ENCODE measurements at regions not wholly inside any gene's neighbourhood (a gene's known extent, or its start where the extent isn't known, plus 50 kb on each side); places are given as distances from the start of the nearest gene placed in this dataset.

- H2BK15ac ChIP-seq (ENCODE audit: low read depth, low read length), result no peak overlapping the region
- WGBS (ENCODE audit: extremely low coverage, insufficient read length, low lambda C conversion rate), result no CpG with 5 or more reads among the region's 11 CpGs
- DNase-seq, result no peak
- no peak overlapping the region for H3K4ac ChIP-seq (ENCODE audit: low read depth, low read length)
- H3K9ac ChIP-seq (ENCODE audit: extremely low read depth, insufficient read length, low read length), result no peak overlapping the region
- no peaks in the 10 kb centered on the region for H3K9me3 ChIP-seq (ENCODE audit: control insufficient read depth, low read depth, low read length)
- H3K4me1 ChIP-seq (ENCODE audit: insufficient read depth, low read length), result no peaks in the 10 kb centered on the region
- no peak overlapping the region for H3K23ac ChIP-seq (ENCODE audit: insufficient read length, low read depth, low read length)
- H2BK20ac ChIP-seq (ENCODE audit: low read depth, low read length, poor library complexity, severe bottlenecking), result no peak overlapping the region
- Mint-ChIP-seq H3K27me3 (ENCODE audit: low read depth) (no peaks in the 10 kb centered on the region), H3K4me3 (no peak overlapping the region), H3K4me1 (peaks cover 3 to 16% of the 10 kb centered on the region in 2 experiments), H3K36me3 (ENCODE audit: insufficient read depth in 1 of 3, low read depth in 3 of 3) (no peaks in the 10 kb centered on the region), H3K9me3 (no peaks in the 10 kb centered on the region), H3K27ac (0 out of 7 replicates have a peak overlapping the region, but pooled peaks of 1 of the 3 experiments have one; percentile 50)
- no peak overlapping the region for H3K56ac ChIP-seq (ENCODE audit: insufficient read length, low read depth, low read length)
- no peak overlapping the region for H2BK120ac ChIP-seq (ENCODE audit: low read depth, low read length, poor library complexity, severe bottlenecking)
- H3K23me2 ChIP-seq (ENCODE audit: insufficient read length, low read depth, low read length, poor library complexity, severe bottlenecking), result no peaks in the 10 kb centered on the region
- H2BK12ac ChIP-seq (ENCODE audit: insufficient read length, low read depth, low read length), result no peak overlapping the region
- no peak overlapping the region for H3K27ac ChIP-seq (ENCODE audit: insufficient read length, low read depth, low read length)
- TF ChIP-seq, protein P1, sequence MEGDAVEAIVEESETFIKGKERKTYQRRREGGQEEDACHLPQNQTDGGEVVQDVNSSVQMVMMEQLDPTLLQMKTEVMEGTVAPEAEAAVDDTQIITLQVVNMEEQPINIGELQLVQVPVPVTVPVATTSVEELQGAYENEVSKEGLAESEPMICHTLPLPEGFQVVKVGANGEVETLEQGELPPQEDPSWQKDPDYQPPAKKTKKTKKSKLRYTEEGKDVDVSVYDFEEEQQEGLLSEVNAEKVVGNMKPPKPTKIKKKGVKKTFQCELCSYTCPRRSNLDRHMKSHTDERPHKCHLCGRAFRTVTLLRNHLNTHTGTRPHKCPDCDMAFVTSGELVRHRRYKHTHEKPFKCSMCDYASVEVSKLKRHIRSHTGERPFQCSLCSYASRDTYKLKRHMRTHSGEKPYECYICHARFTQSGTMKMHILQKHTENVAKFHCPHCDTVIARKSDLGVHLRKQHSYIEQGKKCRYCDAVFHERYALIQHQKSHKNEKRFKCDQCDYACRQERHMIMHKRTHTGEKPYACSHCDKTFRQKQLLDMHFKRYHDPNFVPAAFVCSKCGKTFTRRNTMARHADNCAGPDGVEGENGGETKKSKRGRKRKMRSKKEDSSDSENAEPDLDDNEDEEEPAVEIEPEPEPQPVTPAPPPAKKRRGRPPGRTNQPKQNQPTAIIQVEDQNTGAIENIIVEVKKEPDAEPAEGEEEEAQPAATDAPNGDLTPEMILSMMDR (conservative IDR thresholded peaks at IDR 0.05), result no peak
- H2AFZ ChIP-seq (ENCODE audit: low read length), result no peak overlapping the region
- no peak overlapping the region for H4K8ac ChIP-seq (replicated peaks; ENCODE audit: insufficient read length, low read depth, low read length)
- no peaks in the 10 kb centered on the region for H3K79me1 ChIP-seq (ENCODE audit: insufficient read depth, low read depth, low read length, poor library complexity, severe bottlenecking)
- H4K5ac ChIP-seq (ENCODE audit: insufficient read length, low read depth, low read length), result no peak overlapping the region
- H4K20me1 ChIP-seq (ENCODE audit: control insufficient read depth, insufficient read depth, insufficient read length), result no peaks in the 10 kb centered on the region
- no peak overlapping the region for H2BK5ac ChIP-seq (ENCODE audit: insufficient read length, low read length)
- H3K27me3 ChIP-seq (ENCODE audit: insufficient read depth, low read length), result no peaks in the 10 kb centered on the region
- H3K79me2 ChIP-seq (ENCODE audit: insufficient read depth, low read length), result no peaks in the 10 kb centered on the region
- no peak overlapping the region for H4K91ac ChIP-seq (ENCODE audit: insufficient read length, low read depth, low read length)
- H3T11ph ChIP-seq (ENCODE audit: low read length), result no peak overlapping the region
- no peak overlapping the region for H3K14ac ChIP-seq (ENCODE audit: insufficient read depth, low read length)
- H2AK5ac ChIP-seq (ENCODE audit: insufficient read length, low read length), result no peak overlapping the region
- no peak overlapping the region for H3K18ac ChIP-seq (ENCODE audit: insufficient read length, low read depth, low read length)
- H3K4me2 ChIP-seq (ENCODE audit: insufficient read depth, insufficient read length, low read length), result no peak overlapping the region
Measured at GRCh38 chr6:16849280-16849987, 88.2 kb upstream of the ATXN1 start.
